HG03060 (cell line): ENCODE measurements at regions not wholly inside any gene's neighbourhood (a gene's known extent, or its start where the extent isn't known, plus 50 kb on each side); places are given as distances from the start of the nearest gene placed in this dataset.

Experiments
- ATAC-seq: cut with Tn5 transposase; IDR thresholded peaks from one replicate; pipeline ENCODE4 v1.9.1; 2021; ENCODE audit warnings: low read depth, moderate number of reproducible peaks; ENCODE audit not compliant: unreplicated experiment

GRCh38 chr15:35654332-35654731 is 108.4 kb upstream of the DPH6 start:
- ATAC-seq, result no peak

GRCh38 chr15:35657679-35658311 is 111.8 kb upstream of the DPH6 start:
- ATAC-seq, result no peak

- no peak for ATAC-seq
These were observed 118.0 kb upstream of the DPH6 start for GRCh38 chr15:35663956-35664355.

GRCh38 chr15:35665896-35666536 is 120.1 kb upstream of the DPH6 start:
- no peak for ATAC-seq

GRCh38 chr15:35667908-35668307 is 121.9 kb upstream of the DPH6 start:
- ATAC-seq, result no peak

- ATAC-seq, result no peak
These were observed 123.1 kb upstream of the DPH6 start for GRCh38 chr15:35669021-35669420.

GRCh38 chr15:35669432-35670045 is 123.6 kb upstream of the DPH6 start:
- no peak for ATAC-seq

GRCh38 chr15:35671197-35671596 is 125.2 kb upstream of the DPH6 start:
- no peak for ATAC-seq

GRCh38 chr15:35671981-35672380 is 126.0 kb upstream of the DPH6 start:
- ATAC-seq, result no peak

GRCh38 chr15:35673093-35673684 is 127.2 kb upstream of the DPH6 start:
- no peak for ATAC-seq

- ATAC-seq, result no peak
These were observed 129.2 kb upstream of the DPH6 start for GRCh38 chr15:35674873-35675781.

GRCh38 chr15:35678774-35679173 is 132.8 kb upstream of the DPH6 start:
- ATAC-seq, result no peak

- no peak for ATAC-seq
These were observed 133.2 kb upstream of the DPH6 start for GRCh38 chr15:35679186-35679585.

- no peak for ATAC-seq
These were observed 135.0 kb upstream of the DPH6 start for GRCh38 chr15:35680951-35681350.

GRCh38 chr15:35686347-35686746 is 140.4 kb upstream of the DPH6 start:
- ATAC-seq, result no peak

GRCh38 chr15:35689266-35689665 is 143.3 kb upstream of the DPH6 start:
- no peak for ATAC-seq

- ATAC-seq, result no peak
These were observed 144.1 kb upstream of the DPH6 start for GRCh38 chr15:35690089-35690488.

GRCh38 chr15:35690698-35691116 is 144.7 kb upstream of the DPH6 start:
- no peak for ATAC-seq

GRCh38 chr15:35691173-35691761 is 145.3 kb upstream of the DPH6 start:
- no peak for ATAC-seq
